Kidney (tissue), 13 donors: ENCODE measurements at regions not wholly inside any gene's neighbourhood (a gene's known extent, or its start where the extent isn't known, plus 50 kb on each side); places are given as distances from the start of the nearest gene placed in this dataset.
A peak's percentile ranks its signal among the peaks of the same experiment; 100 is the strongest.

Source experiments
- DNase-seq, 5 donors: peaks; one replicate each; pipeline ENCODE4 v3.0.0-alpha.2; 2013 to 2020
- FAIRE-seq: peaks from 2 replicates; lab custom pipeline; 2012; peaks lifted over from hg19 to GRCh38; lab: Jason Lieb, UNC
- H3K27ac ChIP-seq, 2 donors: one replicate each; pipeline ENCODE4 v1.7.0; 2013; ENCODE audit warnings: low read depth in 2 of 2, low read length in 2 of 2, inconsistent platforms in 1 of 2
- H3K27me3 ChIP-seq: one replicate; pipeline ENCODE4 v1.7.1; 2013; ENCODE audit warnings: low read length, inconsistent platforms; ENCODE audit not compliant: control insufficient read depth, insufficient read depth
- H3K36me3 ChIP-seq, 3 donors: one replicate each; pipeline versions ENCODE4 v1.7.0 to v1.7.1; 2013; ENCODE audit warnings: low read length in 3 of 3, control low read depth in 1 of 3, inconsistent platforms in 1 of 3; ENCODE audit not compliant: insufficient read depth in 3 of 3, control insufficient read depth in 2 of 3
- H3K4me1 ChIP-seq, 3 donors: one replicate each; pipeline versions ENCODE4 v1.7.0 to v1.7.1; 2013; ENCODE audit warnings: low read length in 3 of 3, inconsistent platforms in 1 of 3, low read depth in 1 of 3; ENCODE audit not compliant: control insufficient read depth in 2 of 3, insufficient read depth in 2 of 3
- H3K4me3 ChIP-seq, 3 donors: one replicate each; pipeline versions ENCODE4 v1.7.0 to v1.8.1; 2013; ENCODE audit warnings: low read length in 3 of 3, control low read depth in 1 of 3, inconsistent platforms in 1 of 3
- H3K9ac ChIP-seq, 3 donors: one replicate each; pipeline versions ENCODE4 v1.7.0 to v1.7.1; 2013; ENCODE audit warnings: low read length in 3 of 3, control low read depth in 1 of 3, inconsistent platforms in 1 of 3
- H3K9me3 ChIP-seq, 3 donors: one replicate each; pipeline versions ENCODE4 v1.7.0 to v1.7.1; 2013; ENCODE audit warnings: low read length in 3 of 3, control low read depth in 1 of 3, inconsistent platforms in 1 of 3; ENCODE audit not compliant: control insufficient read depth in 2 of 3, insufficient read depth in 1 of 3
- CTCF ChIP-seq: IDR thresholded peaks from 3 replicates; pipeline ENCODE4 v1.5.1; 2012; ENCODE audit warnings: mild to moderate bottlenecking, moderate library complexity, borderline replicate concordance; ENCODE audit not compliant: insufficient read depth; ENCODE audit errors: extremely low read depth
- intact Hi-C: fragments of 100-400 bp; cut with DNase I; formaldehyde crosslinking; loops from one replicate; pipeline ENCODE4 v1.11.1; 2022
- donor health status: control.
- donor health status: control.
- donor health status: control.
- donor health status: control.
- donor health status: control.
- donor health status: DM: yes; HTN: yes; CAD: no.
- donor health status: Normal renal cell carcinoma (clear cell type).

GRCh38 chr16:76634847-76635697 lies 357.9 kb downstream of the CNTNAP4 start:
- Histone ChIP-seq H3K9me3 (peaks cover 0 to 6% (median 0%) of the 10 kb centered on the region in 3 donors), H3K27ac (no peak overlapping the region), H3K4me1 (no peaks in the 10 kb centered on the region), H3K9ac (no peak overlapping the region), H3K36me3 (no peaks in the 10 kb centered on the region), H3K4me3 (no peak overlapping the region), H3K27me3 (no peaks in the 10 kb centered on the region)
- no peak for FAIRE-seq
- no peak for DNase-seq
- no peak for TF ChIP-seq CTCF
- intact Hi-C loops: no loop called here

DNA sequence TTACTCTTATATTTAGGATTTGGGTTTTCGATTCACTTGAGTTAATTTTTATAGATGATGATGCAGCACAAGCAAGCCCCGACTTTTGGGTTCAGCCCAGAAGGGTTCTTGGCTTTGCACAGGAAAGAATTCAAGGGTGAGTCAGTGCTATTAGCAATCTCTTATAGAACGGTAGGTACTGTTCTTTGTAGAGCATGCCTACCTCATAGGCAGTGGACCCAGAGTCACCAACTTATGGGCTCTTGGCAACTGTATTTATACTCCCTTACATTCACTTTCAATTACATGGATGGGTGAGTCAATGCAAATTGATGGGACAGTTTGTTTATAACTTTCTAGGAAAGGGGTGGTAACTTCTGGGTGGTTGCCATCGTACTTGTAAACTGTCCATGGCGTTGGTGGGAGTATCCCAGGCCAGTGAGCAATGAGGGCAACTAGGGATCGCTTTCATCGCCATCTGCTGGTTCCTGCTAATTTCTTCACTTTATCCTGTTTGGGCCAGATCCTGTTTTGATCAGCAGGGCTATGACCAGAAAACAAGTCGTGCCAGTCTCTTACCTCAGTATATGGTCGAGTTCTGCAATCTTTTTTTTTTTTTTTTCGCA lies 362.6 kb downstream of the CNTNAP4 start:
- Histone ChIP-seq H3K27ac (no peak overlapping the region), H3K36me3 (no peaks in the 10 kb centered on the region), H3K4me1 (no peaks in the 10 kb centered on the region), H3K27me3 (no peaks in the 10 kb centered on the region), H3K9me3 (no peaks in the 10 kb centered on the region), H3K9ac (no peak overlapping the region), H3K4me3 (no peak overlapping the region)
- intact Hi-C loops: no loop called here
- FAIRE-seq: no peak
- DNase-seq: peak in 4 of 5 donors; percentile 32 to 67 (median 40)
- TF ChIP-seq CTCF: no peak

- no peak for TF ChIP-seq CTCF
- Histone ChIP-seq H3K27ac (no peak overlapping the region), H3K36me3 (no peaks in the 10 kb centered on the region), H3K4me3 (no peak overlapping the region), H3K27me3 (no peaks in the 10 kb centered on the region), H3K9ac (no peak overlapping the region), H3K9me3 (no peaks in the 10 kb centered on the region), H3K4me1 (no peaks in the 10 kb centered on the region)
- DNase-seq: no peak
- intact Hi-C loops: no loop called here
- no peak for FAIRE-seq
Measured at GRCh38 chr16:76650582-76650981, 373.4 kb downstream of the CNTNAP4 start.
